AG09319 (cell line): ENCODE measurements at regions not wholly inside any gene's neighbourhood (a gene's known extent, or its start where the extent isn't known, plus 50 kb on each side); places are given as distances from the start of the nearest gene placed in this dataset.

Experiments used
- DNase-seq: peaks from one replicate; pipeline ENCODE4 v3.0.0-alpha.2; 2010; ENCODE audit warnings: low read depth; ENCODE audit errors: extremely low read depth
- TF ChIP-seq, protein P1 (sequence below): IDR thresholded peaks from 2 replicates; pipeline ENCODE4 v1.5.1; 2011; ENCODE audit warnings: low read depth, mild to moderate bottlenecking, inconsistent platforms, low read length, moderate library complexity

DNA sequence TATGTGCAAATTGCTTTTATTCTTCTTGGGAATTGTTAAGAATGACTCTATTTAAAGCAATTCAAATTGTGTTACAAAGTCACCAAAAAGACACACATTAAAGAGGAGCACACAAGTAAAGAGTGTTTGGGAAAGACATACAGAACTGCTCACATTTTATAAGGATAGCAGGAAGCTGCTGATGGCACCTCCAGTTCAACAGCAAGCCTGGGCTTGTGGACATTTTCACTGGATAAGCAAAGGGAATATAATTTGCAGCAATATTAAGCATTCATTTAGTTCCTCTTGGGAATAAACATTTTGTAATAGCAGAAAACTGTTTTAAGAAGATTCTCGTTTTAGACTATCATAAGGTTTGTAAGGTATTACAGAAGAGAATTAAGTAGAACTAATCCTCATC lies 1271.9 kb downstream of the ZPLD1 start:
- TF ChIP-seq, protein P1, sequence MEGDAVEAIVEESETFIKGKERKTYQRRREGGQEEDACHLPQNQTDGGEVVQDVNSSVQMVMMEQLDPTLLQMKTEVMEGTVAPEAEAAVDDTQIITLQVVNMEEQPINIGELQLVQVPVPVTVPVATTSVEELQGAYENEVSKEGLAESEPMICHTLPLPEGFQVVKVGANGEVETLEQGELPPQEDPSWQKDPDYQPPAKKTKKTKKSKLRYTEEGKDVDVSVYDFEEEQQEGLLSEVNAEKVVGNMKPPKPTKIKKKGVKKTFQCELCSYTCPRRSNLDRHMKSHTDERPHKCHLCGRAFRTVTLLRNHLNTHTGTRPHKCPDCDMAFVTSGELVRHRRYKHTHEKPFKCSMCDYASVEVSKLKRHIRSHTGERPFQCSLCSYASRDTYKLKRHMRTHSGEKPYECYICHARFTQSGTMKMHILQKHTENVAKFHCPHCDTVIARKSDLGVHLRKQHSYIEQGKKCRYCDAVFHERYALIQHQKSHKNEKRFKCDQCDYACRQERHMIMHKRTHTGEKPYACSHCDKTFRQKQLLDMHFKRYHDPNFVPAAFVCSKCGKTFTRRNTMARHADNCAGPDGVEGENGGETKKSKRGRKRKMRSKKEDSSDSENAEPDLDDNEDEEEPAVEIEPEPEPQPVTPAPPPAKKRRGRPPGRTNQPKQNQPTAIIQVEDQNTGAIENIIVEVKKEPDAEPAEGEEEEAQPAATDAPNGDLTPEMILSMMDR, result no peak
- no peak for DNase-seq

DNA sequence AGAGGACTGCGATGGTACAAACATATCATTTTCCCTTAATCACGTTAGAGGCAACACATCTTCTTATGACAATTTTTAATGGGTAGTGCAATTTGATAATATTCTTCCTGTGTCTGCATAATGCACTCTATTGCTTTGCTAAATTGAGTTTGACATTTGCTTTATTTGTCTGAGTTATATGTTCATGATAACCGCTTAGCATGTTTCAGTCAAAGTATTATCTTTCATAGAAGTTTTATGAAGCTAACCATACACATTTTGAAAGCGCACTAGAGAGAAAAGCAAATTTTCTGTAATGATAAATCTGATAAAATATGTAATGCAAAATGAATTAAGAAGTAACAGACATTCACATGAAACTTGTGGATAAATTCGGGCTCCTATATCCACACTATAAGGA lies 1276.9 kb downstream of the ZPLD1 start:
- no peak for DNase-seq
- TF ChIP-seq, protein P1, result no peak

DNA sequence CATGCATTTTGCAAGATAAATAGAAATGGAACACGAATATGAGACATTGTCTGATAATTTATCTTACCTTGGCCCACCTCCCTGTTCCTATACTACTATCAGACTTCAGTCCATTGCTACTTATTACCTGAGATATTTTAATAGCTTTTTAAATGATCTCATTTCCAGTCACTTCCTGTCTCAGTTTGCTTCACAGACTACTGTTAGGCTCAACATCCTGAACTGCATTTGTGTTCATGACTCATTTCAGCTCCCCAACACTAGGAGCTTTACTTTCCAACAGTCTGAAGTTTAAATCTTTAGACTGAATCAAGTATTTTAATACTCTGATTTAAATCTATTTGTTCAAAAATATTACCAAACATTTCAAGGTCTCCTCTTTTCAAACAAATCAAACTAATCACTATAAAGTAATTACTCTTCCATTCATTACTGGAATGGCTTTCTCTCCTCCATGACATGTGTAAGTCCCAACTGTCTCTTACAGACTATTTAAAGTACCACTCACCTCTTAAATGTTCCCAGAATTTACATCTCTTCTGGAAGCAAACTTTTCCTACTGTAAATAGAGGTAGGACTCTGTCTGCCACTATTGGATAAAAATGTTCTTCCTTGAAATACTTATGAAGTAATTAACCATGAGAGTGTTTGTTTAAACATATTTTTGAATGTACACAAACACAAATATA lies 1277.6 kb downstream of the ZPLD1 start:
- TF ChIP-seq, protein P1, result no peak
- no peak for DNase-seq

DNA sequence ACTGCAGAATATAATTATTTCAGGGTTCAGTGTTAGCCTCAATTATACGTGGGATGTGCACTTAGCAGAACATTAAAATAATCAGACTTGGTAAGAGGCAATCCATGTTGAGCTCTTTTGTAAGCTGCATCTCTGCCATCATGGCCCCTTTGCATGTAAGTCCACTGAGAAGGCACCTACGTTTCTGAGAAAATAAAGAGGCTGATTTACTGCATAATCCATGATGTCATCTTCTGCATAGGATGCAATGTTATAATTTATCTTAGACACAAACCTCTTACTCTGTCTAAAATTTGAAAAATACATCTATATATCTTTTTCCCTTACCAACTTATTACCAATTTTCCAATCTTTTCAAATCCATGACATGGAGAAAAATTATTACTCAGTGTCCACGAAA lies 1294.7 kb downstream of the ZPLD1 start:
- TF ChIP-seq, protein P1, result no peak

GRCh38 chr3:103730744-103731143 lies 1295.9 kb downstream of the ZPLD1 start:
- TF ChIP-seq, protein P1, result no peak

More for the DNA sequence above, 1294.7 kb downstream of the ZPLD1 start:
- DNase-seq, result no peak

DNA sequence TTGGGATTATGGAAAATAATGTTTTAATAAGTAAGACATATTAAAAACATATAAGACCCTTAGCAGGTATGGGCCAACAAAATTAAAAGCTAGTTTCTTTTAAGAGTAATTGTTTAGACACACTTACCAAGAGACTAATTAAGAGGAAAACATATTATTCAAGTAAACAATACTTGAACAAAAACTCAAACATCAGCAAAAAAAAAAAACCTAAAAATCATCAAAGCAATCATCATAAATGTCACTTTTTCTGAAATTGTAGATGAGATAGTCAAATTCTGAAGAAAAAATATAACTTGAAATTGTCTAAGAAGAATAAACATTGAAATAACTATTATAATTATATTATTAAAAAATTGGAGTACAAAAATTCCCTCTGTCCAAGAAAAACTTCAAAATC lies 1318.2 kb downstream of the ZPLD1 start:
- TF ChIP-seq, protein P1, result no peak
- DNase-seq, result no peak

More at GRCh38 chr3:103730744-103731143, 1295.9 kb downstream of the ZPLD1 start:
- no peak for DNase-seq

DNA sequence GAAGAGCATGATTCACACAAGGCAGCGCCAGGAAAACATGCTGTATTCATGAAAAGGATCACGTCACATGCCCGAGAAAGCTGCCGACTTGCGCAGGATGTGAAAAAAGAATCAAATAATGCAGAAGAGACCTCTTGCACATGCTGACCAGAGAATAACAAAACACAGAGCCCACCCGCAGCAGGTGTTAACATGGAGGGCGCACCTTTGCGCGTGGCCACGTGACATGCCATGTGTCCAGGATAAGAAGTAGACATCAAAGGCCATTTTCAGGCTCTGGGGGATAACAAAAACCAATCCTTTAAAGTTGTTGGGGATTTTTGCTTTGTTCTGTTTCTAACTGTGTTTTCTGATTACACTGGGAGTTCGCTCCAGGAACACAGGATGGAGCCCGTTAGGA lies 1332.8 kb downstream of the ZPLD1 start:
- TF ChIP-seq, protein P1, result no peak
- DNase-seq, result no peak
